ENCODE measurements at regions not wholly inside any gene's neighbourhood (a gene's known extent, or its start where the extent isn't known, plus 50 kb on each side); places are given as distances from the start of the nearest gene placed in this dataset.

- H3K27me3 Mint-ChIP-seq = peaks cover 5% of the 10 kb centered on the region
- peaks cover 12% of the 10 kb centered on the region for H3K4me1 Mint-ChIP-seq (ENCODE audit: low read depth)
- no peak overlapping the region for H3K27ac Mint-ChIP-seq
- TF ChIP-seq, protein P1, sequence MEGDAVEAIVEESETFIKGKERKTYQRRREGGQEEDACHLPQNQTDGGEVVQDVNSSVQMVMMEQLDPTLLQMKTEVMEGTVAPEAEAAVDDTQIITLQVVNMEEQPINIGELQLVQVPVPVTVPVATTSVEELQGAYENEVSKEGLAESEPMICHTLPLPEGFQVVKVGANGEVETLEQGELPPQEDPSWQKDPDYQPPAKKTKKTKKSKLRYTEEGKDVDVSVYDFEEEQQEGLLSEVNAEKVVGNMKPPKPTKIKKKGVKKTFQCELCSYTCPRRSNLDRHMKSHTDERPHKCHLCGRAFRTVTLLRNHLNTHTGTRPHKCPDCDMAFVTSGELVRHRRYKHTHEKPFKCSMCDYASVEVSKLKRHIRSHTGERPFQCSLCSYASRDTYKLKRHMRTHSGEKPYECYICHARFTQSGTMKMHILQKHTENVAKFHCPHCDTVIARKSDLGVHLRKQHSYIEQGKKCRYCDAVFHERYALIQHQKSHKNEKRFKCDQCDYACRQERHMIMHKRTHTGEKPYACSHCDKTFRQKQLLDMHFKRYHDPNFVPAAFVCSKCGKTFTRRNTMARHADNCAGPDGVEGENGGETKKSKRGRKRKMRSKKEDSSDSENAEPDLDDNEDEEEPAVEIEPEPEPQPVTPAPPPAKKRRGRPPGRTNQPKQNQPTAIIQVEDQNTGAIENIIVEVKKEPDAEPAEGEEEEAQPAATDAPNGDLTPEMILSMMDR (IDR thresholded peaks at IDR 0.05; ENCODE audit: unreplicated experiment) = no peak
- no peaks in the 10 kb centered on the region for H3K36me3 Mint-ChIP-seq (ENCODE audit: insufficient read depth)
- H3K4me3 Mint-ChIP-seq (ENCODE audit: low read depth) = no peak overlapping the region
- DNase-seq (ENCODE audit: low spot score, unreplicated experiment) = no peak
- no peaks in the 10 kb centered on the region for H3K9me3 Mint-ChIP-seq (ENCODE audit: low read depth)
Measured at GRCh38 chr15:53400986-53401385, 358.5 kb downstream of the WDR72 start.

DNA sequence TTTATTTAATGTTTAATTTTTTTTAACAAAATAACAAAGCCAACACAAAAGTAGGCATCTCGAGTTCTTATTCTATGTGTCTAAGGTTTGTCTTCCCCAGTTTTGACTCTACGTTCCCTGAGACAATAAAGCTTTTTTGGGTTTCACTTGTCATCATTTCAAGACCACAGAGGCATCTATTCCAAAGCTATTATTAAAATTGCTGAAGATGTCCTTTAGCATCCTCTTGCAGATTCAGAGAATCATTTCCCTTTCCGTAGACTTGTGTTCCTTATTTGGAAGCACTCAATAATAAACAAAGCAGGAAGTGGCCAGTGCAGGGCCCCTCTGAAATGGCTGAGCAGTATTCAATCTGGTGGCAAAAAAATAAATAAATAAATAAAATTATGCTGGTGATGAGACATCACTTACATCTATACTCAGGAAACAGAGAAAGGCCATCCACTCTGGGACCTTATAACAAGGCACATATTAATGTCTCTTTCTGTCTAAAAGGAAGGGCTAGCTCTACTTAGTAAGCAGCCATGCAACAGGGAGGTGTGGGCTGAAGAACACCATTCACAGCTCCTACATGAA is 362.3 kb downstream of the WDR72 start:
- no peak for DNase-seq (ENCODE audit: low spot score, unreplicated experiment)
- no peak overlapping the region for H3K4me3 Mint-ChIP-seq (ENCODE audit: low read depth)
- no peaks in the 10 kb centered on the region for H3K9me3 Mint-ChIP-seq (ENCODE audit: low read depth)
- H3K27me3 Mint-ChIP-seq = peaks cover 5% of the 10 kb centered on the region
- TF ChIP-seq, protein P1 (IDR thresholded peaks at IDR 0.05; ENCODE audit: unreplicated experiment) = no peak
- H3K36me3 Mint-ChIP-seq (ENCODE audit: insufficient read depth) = no peaks in the 10 kb centered on the region
- no peak overlapping the region for H3K27ac Mint-ChIP-seq
- peaks cover 1% of the 10 kb centered on the region for H3K4me1 Mint-ChIP-seq (ENCODE audit: low read depth)

- H3K4me1 Mint-ChIP-seq (ENCODE audit: low read depth) = peaks cover under 1% of the 10 kb centered on the region
- TF ChIP-seq, protein P1 (IDR thresholded peaks at IDR 0.05; ENCODE audit: unreplicated experiment) = no peak
- no peaks in the 10 kb centered on the region for H3K36me3 Mint-ChIP-seq (ENCODE audit: insufficient read depth)
- no peak overlapping the region for H3K27ac Mint-ChIP-seq
- DNase-seq (ENCODE audit: low spot score, unreplicated experiment) = no peak
- no peak overlapping the region for H3K4me3 Mint-ChIP-seq (ENCODE audit: low read depth)
- H3K9me3 Mint-ChIP-seq (ENCODE audit: low read depth) = no peaks in the 10 kb centered on the region
- peaks cover 5% of the 10 kb centered on the region for H3K27me3 Mint-ChIP-seq
Measured at GRCh38 chr15:53395871-53396270, 363.6 kb downstream of the WDR72 start.

- H3K4me3 Mint-ChIP-seq (ENCODE audit: low read depth) = no peak overlapping the region
- H3K36me3 Mint-ChIP-seq (ENCODE audit: insufficient read depth) = no peaks in the 10 kb centered on the region
- TF ChIP-seq, protein P1 (IDR thresholded peaks at IDR 0.05; ENCODE audit: unreplicated experiment) = no peak
- H3K27me3 Mint-ChIP-seq = no peaks in the 10 kb centered on the region
- no peak overlapping the region for H3K27ac Mint-ChIP-seq
- DNase-seq (ENCODE audit: low spot score, unreplicated experiment) = no peak
- H3K9me3 Mint-ChIP-seq (ENCODE audit: low read depth) = no peaks in the 10 kb centered on the region
- peaks cover 3% of the 10 kb centered on the region for H3K4me1 Mint-ChIP-seq (ENCODE audit: low read depth)
Measured at GRCh38 chr15:53390549-53390948, 368.9 kb downstream of the WDR72 start.

DNA sequence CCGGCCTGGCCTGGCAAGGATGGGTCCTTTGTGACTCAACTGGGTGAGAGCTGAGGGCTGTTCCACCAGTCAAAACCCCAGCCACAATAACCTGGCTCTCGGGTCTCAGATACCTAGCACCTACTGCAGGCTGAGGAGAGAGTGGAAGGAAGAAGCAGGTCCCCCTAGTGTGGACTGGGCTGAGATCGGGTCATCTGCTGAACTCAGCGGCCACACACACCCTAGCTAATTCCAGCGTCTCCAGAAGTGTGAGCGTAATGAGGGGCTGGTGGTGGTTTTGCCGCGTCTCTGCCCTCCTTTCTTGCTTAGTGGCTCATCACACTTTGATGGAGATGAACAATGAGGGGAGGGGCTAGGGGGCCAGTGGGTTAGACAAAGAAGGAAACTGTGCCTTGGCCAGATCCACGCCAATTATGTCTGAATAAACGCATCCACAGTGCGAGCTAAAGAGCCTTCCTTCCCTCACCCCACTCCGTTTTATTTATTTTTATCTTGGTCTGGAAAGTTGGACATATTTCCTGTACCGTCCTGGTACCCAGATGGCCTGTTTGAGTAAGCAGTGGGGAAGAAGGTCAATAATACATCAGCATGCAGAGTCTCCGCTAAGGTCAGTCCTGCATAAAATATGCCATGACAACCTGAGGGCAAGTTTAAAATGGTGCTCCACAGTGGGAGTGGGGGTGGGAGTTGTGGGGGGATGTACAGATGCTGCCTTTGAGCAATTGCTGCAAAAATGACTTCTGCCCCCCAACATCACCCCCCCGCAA is 370.0 kb downstream of the WDR72 start:
- Mint-ChIP-seq H3K27ac (no peak overlapping the region), H3K36me3 (ENCODE audit: insufficient read depth) (no peaks in the 10 kb centered on the region), H3K9me3 (ENCODE audit: low read depth) (peaks cover 5% of the 10 kb centered on the region), H3K4me1 (ENCODE audit: low read depth) (peaks cover 5% of the 10 kb centered on the region), H3K4me3 (ENCODE audit: low read depth) (no peak overlapping the region), H3K27me3 (no peaks in the 10 kb centered on the region)
- no peak for DNase-seq (ENCODE audit: low spot score, unreplicated experiment)
- TF ChIP-seq, protein P1 (IDR thresholded peaks at IDR 0.05; ENCODE audit: unreplicated experiment) = no peak

Data from progenitor cell of endocrine pancreas (in vitro differentiated cells).